Upper lobe of left lung (tissue), 4 donors: ENCODE measurements at regions not wholly inside any gene's neighbourhood (a gene's known extent, or its start where the extent isn't known, plus 50 kb on each side); places are given as distances from the start of the nearest gene placed in this dataset.

Experiments used
- CTCF ChIP-seq, 6 experiments: fragments of 450-650 bp in 4 of 6; fragments of 200-600 bp in 2 of 6; sonication (generic) in 2 of 6; IDR thresholded peaks; one replicate each; pipeline ENCODE4 v1.5.1; 2016 to 2019; ENCODE audit warnings: antibody characterized with exemption in 6 of 6
- EP300 ChIP-seq, 4 donors: sonication (generic); formaldehyde crosslinking; IDR thresholded peaks; one replicate each; pipeline ENCODE4 v1.5.1; 2017; ENCODE audit warnings: antibody characterized with exemption in 4 of 4, control low read depth in 2 of 4
- POLR2A ChIP-seq, 4 donors: fragments of 450-650 bp; IDR thresholded peaks; one replicate each; pipeline ENCODE4 v1.5.1; 2016 to 2017; ENCODE audit warnings: antibody characterized with exemption in 4 of 4, mild to moderate bottlenecking in 2 of 4
- POLR2AphosphoS5 ChIP-seq, 2 donors: sonication (generic); formaldehyde crosslinking; IDR thresholded peaks; one replicate each; pipeline ENCODE4 v1.5.1; 2017; ENCODE audit warnings: antibody characterized with exemption in 2 of 2

- TF ChIP-seq POLR2A (IDR thresholded peaks at IDR 0.05) = no peak
- TF ChIP-seq CTCF (IDR thresholded peaks at IDR 0.05) = no peak
- no peak for TF ChIP-seq POLR2AphosphoS5 (IDR thresholded peaks at IDR 0.05)
- no peak for TF ChIP-seq EP300 (IDR thresholded peaks at IDR 0.05)
Measured at GRCh38 chr1:94741510-94741909, 78.6 kb upstream of the SLC44A3 start.
